ENCODE measurements at regions not wholly inside any gene's neighbourhood (a gene's known extent, or its start where the extent isn't known, plus 50 kb on each side); places are given as distances from the start of the nearest gene placed in this dataset.

DNA sequence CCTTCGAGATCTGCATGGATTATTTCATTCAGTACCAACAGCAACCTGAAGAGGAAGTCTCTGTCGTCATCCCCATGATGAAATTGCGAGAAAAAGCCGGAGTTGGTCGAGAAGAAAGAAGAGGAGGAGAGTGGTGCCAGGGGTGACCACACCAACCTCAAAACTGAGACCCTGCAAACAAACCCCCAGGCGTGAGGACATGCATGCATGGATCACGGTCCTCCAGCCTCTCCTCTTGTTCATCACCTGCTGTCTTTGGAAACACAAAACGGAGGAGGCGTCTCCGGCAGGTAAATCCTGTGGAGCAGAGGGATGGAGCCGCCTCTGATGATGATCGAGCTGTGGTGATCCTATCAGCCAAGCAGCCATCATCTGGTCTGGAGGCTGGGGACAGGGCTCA is 114.4 kb upstream of the IRX2 start:
- TF ChIP-seq, protein P1, sequence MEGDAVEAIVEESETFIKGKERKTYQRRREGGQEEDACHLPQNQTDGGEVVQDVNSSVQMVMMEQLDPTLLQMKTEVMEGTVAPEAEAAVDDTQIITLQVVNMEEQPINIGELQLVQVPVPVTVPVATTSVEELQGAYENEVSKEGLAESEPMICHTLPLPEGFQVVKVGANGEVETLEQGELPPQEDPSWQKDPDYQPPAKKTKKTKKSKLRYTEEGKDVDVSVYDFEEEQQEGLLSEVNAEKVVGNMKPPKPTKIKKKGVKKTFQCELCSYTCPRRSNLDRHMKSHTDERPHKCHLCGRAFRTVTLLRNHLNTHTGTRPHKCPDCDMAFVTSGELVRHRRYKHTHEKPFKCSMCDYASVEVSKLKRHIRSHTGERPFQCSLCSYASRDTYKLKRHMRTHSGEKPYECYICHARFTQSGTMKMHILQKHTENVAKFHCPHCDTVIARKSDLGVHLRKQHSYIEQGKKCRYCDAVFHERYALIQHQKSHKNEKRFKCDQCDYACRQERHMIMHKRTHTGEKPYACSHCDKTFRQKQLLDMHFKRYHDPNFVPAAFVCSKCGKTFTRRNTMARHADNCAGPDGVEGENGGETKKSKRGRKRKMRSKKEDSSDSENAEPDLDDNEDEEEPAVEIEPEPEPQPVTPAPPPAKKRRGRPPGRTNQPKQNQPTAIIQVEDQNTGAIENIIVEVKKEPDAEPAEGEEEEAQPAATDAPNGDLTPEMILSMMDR (IDR thresholded peaks at IDR 0.05): no peak
- TF ChIP-seq POLR2A (IDR thresholded peaks at IDR 0.05): no peak
